ENCODE measurements at regions not wholly inside any gene's neighbourhood (a gene's known extent, or its start where the extent isn't known, plus 50 kb on each side); places are given as distances from the start of the nearest gene placed in this dataset.

GRCh38 chr11:116329354-116330090 is 443.3 kb downstream of the BUD13 start:
- DNase-seq (ENCODE audit: low spot score) = no peak
- intact Hi-C loops (cut with DNase I) = no loop called here
- WGBS = 87% methylated on average over 9 of the region's 9 CpGs

GRCh38 chr11:116328851-116329250 is 443.9 kb downstream of the BUD13 start:
- Histone ChIP-seq H3K27ac (no peak overlapping the region), H3K27me3 (replicated peaks; ENCODE audit: insufficient read depth) (no peaks in the 10 kb centered on the region), H3K4me1 (replicated peaks) (no peaks in the 10 kb centered on the region), H3K9me3 (no peaks in the 10 kb centered on the region), H3K36me3 (no peaks in the 10 kb centered on the region), H3K4me3 (no peak overlapping the region)
- no peak for DNase-seq (ENCODE audit: low spot score)
- 72% methylated on average over 3 of the region's 3 CpGs for WGBS
- intact Hi-C loops (cut with DNase I) = no loop called here
- TF ChIP-seq CTCF (IDR thresholded peaks at IDR 0.05) (no peak), POLR2AphosphoS5 (IDR thresholded peaks at IDR 0.05) (no peak), POLR2A (IDR thresholded peaks at IDR 0.05) (no peak)

More at GRCh38 chr11:116329354-116330090, 443.3 kb downstream of the BUD13 start:
- no peaks in the 10 kb centered on the region for H3K9me3 ChIP-seq
- H3K4me1 ChIP-seq (replicated peaks) = no peaks in the 10 kb centered on the region
- no peaks in the 10 kb centered on the region for H3K27me3 ChIP-seq (replicated peaks; ENCODE audit: insufficient read depth)
- H3K27ac ChIP-seq = no peak overlapping the region
- no peak for TF ChIP-seq CTCF (IDR thresholded peaks at IDR 0.05)
- no peak for TF ChIP-seq POLR2AphosphoS5 (IDR thresholded peaks at IDR 0.05)
- TF ChIP-seq POLR2A (IDR thresholded peaks at IDR 0.05) = no peak
- H3K36me3 ChIP-seq = no peaks in the 10 kb centered on the region
- no peak overlapping the region for H3K4me3 ChIP-seq

GRCh38 chr11:116328391-116328790 is 444.4 kb downstream of the BUD13 start:
- H3K4me3 ChIP-seq = no peak overlapping the region
- no peaks in the 10 kb centered on the region for H3K27me3 ChIP-seq (replicated peaks; ENCODE audit: insufficient read depth)
- no peaks in the 10 kb centered on the region for H3K4me1 ChIP-seq (replicated peaks)
- no peaks in the 10 kb centered on the region for H3K36me3 ChIP-seq
- H3K9me3 ChIP-seq = no peaks in the 10 kb centered on the region
- TF ChIP-seq CTCF (IDR thresholded peaks at IDR 0.05) = no peak
- no peak for TF ChIP-seq POLR2AphosphoS5 (IDR thresholded peaks at IDR 0.05)
- TF ChIP-seq POLR2A (IDR thresholded peaks at IDR 0.05) = no peak
- intact Hi-C loops (cut with DNase I) = no loop called here
- 58% methylated on average over 4 of the region's 4 CpGs for WGBS
- H3K27ac ChIP-seq = no peak overlapping the region
- DNase-seq (ENCODE audit: low spot score) = no peak

GRCh38 chr11:116326146-116326545 is 446.6 kb downstream of the BUD13 start:
- WGBS = 81% methylated on average over 2 of the region's 2 CpGs
- no peak overlapping the region for H3K4me3 ChIP-seq
- no peak for DNase-seq (ENCODE audit: low spot score)

More at GRCh38 chr11:116326146-116326545, 446.6 kb downstream of the BUD13 start:
- TF ChIP-seq CTCF (IDR thresholded peaks at IDR 0.05) = no peak
- TF ChIP-seq POLR2A (IDR thresholded peaks at IDR 0.05) = no peak
- no peak for TF ChIP-seq POLR2AphosphoS5 (IDR thresholded peaks at IDR 0.05)
- Histone ChIP-seq H3K27me3 (replicated peaks; ENCODE audit: insufficient read depth) (no peaks in the 10 kb centered on the region), H3K36me3 (no peaks in the 10 kb centered on the region), H3K4me1 (replicated peaks) (no peaks in the 10 kb centered on the region), H3K27ac (no peak overlapping the region), H3K9me3 (no peaks in the 10 kb centered on the region)
- intact Hi-C loops (cut with DNase I) = no loop called here

Data from prostate gland (tissue), 2 donors.